Heart left ventricle (tissue), 13 donors: ENCODE measurements at regions not wholly inside any gene's neighbourhood (a gene's known extent, or its start where the extent isn't known, plus 50 kb on each side); places are given as distances from the start of the nearest gene placed in this dataset.

Source experiments
- CTCF ChIP-seq, 12 donors: fragments of 200-600 bp; sonication (generic) in 4 of 12; IDR thresholded peaks; one replicate each; pipeline versions ENCODE4 v1.5.0 to v1.8.0; 2018 to 2022; ENCODE audit warnings: antibody characterized with exemption in 12 of 12, mild to moderate bottlenecking in 5 of 12
- POLR2A ChIP-seq, 2 donors: fragments of 450-650 bp; IDR thresholded peaks; one replicate each; pipeline ENCODE4 v1.6.1; 2017; ENCODE audit warnings: antibody characterized with exemption in 2 of 2, mild to moderate bottlenecking in 2 of 2, moderate library complexity in 2 of 2
- donor health status: ischemic (EF 13 %, LVEDD 7.1; RV severe dilation, severe dysfunction).
- donor health status: DM: no; HTN: yes; CAD: no.
- donor health status: DM: no; HTN: no; CAD: no.
- donor health status: ischemic (EF 25% LVEDD 6.9; RV normal size, moderate dysfunction).
- donor health status: ischemic (EF 25% LVEDD 5.7; RV mildly dilated, moderate dysfunction).
- donor health status: ischemic (EF 35%, LVEDD 5.7; RV mildly dilated, moderate dysfunction).
- donor health status: nonischemic (EF 11% LVEDD 7.7; RV severe dilation, severe dysfunction).
- donor health status: DM: yes; HTN: yes; CAD: no.
- donor health status: PGD.
- donor health status: ischemic (EF 29% LVEDD 5.4; RV normal size, mild dysfunction).
- donor health status: nonischemic (EF 23%, LVEDD 6.1; RV moderate dilation, normal function).

DNA sequence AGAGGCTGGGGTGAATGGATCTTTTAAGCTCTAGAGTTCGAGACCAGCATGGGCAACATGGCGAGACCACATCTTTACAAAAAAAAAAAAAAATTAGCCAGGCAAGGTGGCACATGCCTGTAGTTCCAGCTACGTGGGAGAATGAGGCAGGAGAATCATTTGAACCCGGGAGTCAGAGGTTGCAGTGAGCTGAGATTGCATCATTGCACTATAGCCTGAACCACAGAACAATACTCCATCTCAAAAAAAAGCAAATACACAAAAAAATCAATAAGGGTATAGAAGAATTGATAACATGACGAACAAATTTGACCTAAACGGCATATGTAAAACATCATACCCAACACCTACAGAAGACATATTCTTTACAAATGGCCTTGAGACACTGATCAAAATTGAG, 668.4 kb downstream of the MECOM start:
- TF ChIP-seq CTCF (IDR thresholded peaks at IDR 0.05), result no peak
- no peak for TF ChIP-seq POLR2A (IDR thresholded peaks at IDR 0.05)
